UCSD-AML1 (cell line): ENCODE measurements at regions not wholly inside any gene's neighbourhood (a gene's known extent, or its start where the extent isn't known, plus 50 kb on each side); places are given as distances from the start of the nearest gene placed in this dataset.

ENCODE experiments used
- DNase-seq: peaks from one replicate; lab custom pipeline; 2025; ENCODE audit not compliant: unreplicated experiment; lab: John Stamatoyannopoulos, UW

GRCh38 chr2:217722883-217723472 is 279.8 kb downstream of the TNS1 start:
- no peak for DNase-seq

- no peak for DNase-seq
These were observed 285.1 kb downstream of the TNS1 start for GRCh38 chr2:217717646-217718045.

GRCh38 chr2:217715484-217715883 is 287.3 kb downstream of the TNS1 start:
- DNase-seq: no peak

GRCh38 chr2:217714287-217714751 is 288.5 kb downstream of the TNS1 start:
- DNase-seq: no peak

- peak; percentile 67 for DNase-seq
These were observed 289.2 kb downstream of the TNS1 start for GRCh38 chr2:217713395-217714286.

GRCh38 chr2:217712431-217712830 is 290.4 kb downstream of the TNS1 start:
- no peak for DNase-seq

- no peak for DNase-seq
These were observed 291.6 kb downstream of the TNS1 start for GRCh38 chr2:217711188-217711587.

- no peak for DNase-seq
These were observed 292.5 kb downstream of the TNS1 start for GRCh38 chr2:217710211-217710765.

- no peak for DNase-seq
These were observed 293.2 kb downstream of the TNS1 start for GRCh38 chr2:217709478-217710210.

GRCh38 chr2:217707131-217707611 is 295.6 kb downstream of the TNS1 start:
- no peak for DNase-seq

GRCh38 chr2:217706513-217706912 is 296.3 kb downstream of the TNS1 start:
- DNase-seq: no peak

GRCh38 chr2:217706095-217706494 is 296.7 kb downstream of the TNS1 start:
- no peak for DNase-seq

- DNase-seq: no peak
These were observed 297.3 kb downstream of the TNS1 start for GRCh38 chr2:217705461-217705860.

- no peak for DNase-seq
These were observed 298.8 kb downstream of the TNS1 start for GRCh38 chr2:217703999-217704398.

GRCh38 chr2:217703102-217703501 is 299.7 kb downstream of the TNS1 start:
- no peak for DNase-seq

GRCh38 chr2:217701622-217702021 is 301.2 kb downstream of the TNS1 start:
- no peak for DNase-seq

GRCh38 chr2:217698691-217699090 is 304.1 kb downstream of the TNS1 start:
- DNase-seq: no peak

- no peak for DNase-seq
These were observed 307.7 kb downstream of the TNS1 start for GRCh38 chr2:217695033-217695520.

- no peak for DNase-seq
These were observed 308.5 kb downstream of the TNS1 start for GRCh38 chr2:217694291-217694690.

GRCh38 chr2:217693363-217693762 is 309.4 kb downstream of the TNS1 start:
- no peak for DNase-seq
